Stimulated activated CD8-positive, alpha-beta memory T cell treated with anti-CD3 and anti-CD28 coated beads, Interleukin-12 subunit alpha, Interleukin-12 subunit beta, amount 100 ng/mL, for 24 hours (primary cell): ENCODE measurements at regions not wholly inside any gene's neighbourhood (a gene's known extent, or its start where the extent isn't known, plus 50 kb on each side); places are given as distances from the start of the nearest gene placed in this dataset.

ENCODE experiments used
- DNase-seq: peaks from one replicate; pipeline ENCODE4 v3.0.0-alpha.2; 2020; ENCODE audit errors: extremely low read depth

- DNase-seq, result no peak
Measured at GRCh38 chr5:54772231-54772630, 213.2 kb downstream of the ESM1 start.

GRCh38 chr5:54769746-54770145 lies 215.6 kb downstream of the ESM1 start:
- no peak for DNase-seq

- no peak for DNase-seq
Measured at GRCh38 chr5:54769072-54769471, 216.3 kb downstream of the ESM1 start.

GRCh38 chr5:54766748-54767147 lies 218.6 kb downstream of the ESM1 start:
- DNase-seq, result no peak

GRCh38 chr5:54765165-54766028 lies 220.0 kb downstream of the ESM1 start:
- DNase-seq, result no peak

GRCh38 chr5:54764102-54765090 lies 221.0 kb downstream of the ESM1 start:
- no peak for DNase-seq

GRCh38 chr5:54761213-54761701 lies 224.1 kb downstream of the ESM1 start:
- no peak for DNase-seq

- no peak for DNase-seq
Measured at GRCh38 chr5:54760182-54760935, 225.0 kb downstream of the ESM1 start.

GRCh38 chr5:54758038-54758437 lies 227.4 kb downstream of the ESM1 start:
- DNase-seq, result no peak

GRCh38 chr5:54757541-54757940 lies 227.9 kb downstream of the ESM1 start:
- no peak for DNase-seq

GRCh38 chr5:54756796-54757402 lies 228.5 kb downstream of the ESM1 start:
- no peak for DNase-seq

- DNase-seq, result no peak
Measured at GRCh38 chr5:54756301-54756700, 229.1 kb downstream of the ESM1 start.

- no peak for DNase-seq
Measured at GRCh38 chr5:54754878-54755277, 230.5 kb downstream of the ESM1 start.

GRCh38 chr5:54754420-54754819 lies 231.0 kb downstream of the ESM1 start:
- DNase-seq, result no peak

- no peak for DNase-seq
Measured at GRCh38 chr5:54753753-54754152, 231.6 kb downstream of the ESM1 start.

- DNase-seq, result no peak
Measured at GRCh38 chr5:54753034-54753433, 232.4 kb downstream of the ESM1 start.

GRCh38 chr5:54748527-54748926 lies 231.0 kb downstream of the SNX18 start:
- no peak for DNase-seq

- no peak for DNase-seq
Measured at GRCh38 chr5:54746777-54747398, 229.3 kb downstream of the SNX18 start.

GRCh38 chr5:54746346-54746745 lies 228.8 kb downstream of the SNX18 start:
- no peak for DNase-seq

- no peak for DNase-seq
Measured at GRCh38 chr5:54745599-54745998, 228.0 kb downstream of the SNX18 start.
